GM12878 (cell line): ENCODE measurements at regions not wholly inside any gene's neighbourhood (a gene's known extent, or its start where the extent isn't known, plus 50 kb on each side); places are given as distances from the start of the nearest gene placed in this dataset.

Source experiments
- ATAC-seq: fragments of 200-7000 bp; cut with Tn5 transposase; 3 replicates; pipeline ENCODE4 v1.9.1; 2020; ENCODE audit warnings: mild to moderate bottlenecking, moderate library complexity
- BruUV-seq: library from RNA; stranded (reverse); fragments of 400-500 nt; replicated peaks from 2 replicates; lab custom pipeline; 2021; lab: Mats Ljungman, UMichigan
- CTCF ChIA-PET: fragments of 300-600 bp; sonication (Branson Sonifier 250); formaldehyde crosslinking; extraction: SDS; loops from one replicate; lab custom pipeline; 2021; ENCODE audit warnings: inconsistent platforms; lab: Yijun Ruan, JAX
- POLR2A ChIA-PET: fragments of 350-600 bp; formaldehyde crosslinking; extraction: SDS; loops from one replicate; lab custom pipeline; 2021; ENCODE audit warnings: inconsistent platforms; lab: Charles Lee
- RAD21 ChIA-PET: fragments of 300-600 bp; sonication (Branson Sonifier 250); formaldehyde crosslinking; loops from one replicate; lab custom pipeline; 2023; ENCODE audit warnings: antibody characterized with exemption; ENCODE audit not compliant: unreplicated experiment; lab: Charles Lee
- SMC1A ChIA-PET: fragments of 300-600 bp; sonication (Branson Sonifier 250); formaldehyde crosslinking; loops from one replicate; lab custom pipeline; 2023; ENCODE audit not compliant: unreplicated experiment, uncharacterized antibody; lab: Charles Lee
- DNase-seq: peaks from one replicate; pipeline ENCODE4 v3.0.0-alpha.2; 2011; ENCODE audit warnings: low read depth, low spot score
- FAIRE-seq: peaks from 3 replicates; lab custom pipeline; 2011; peaks lifted over from hg19 to GRCh38; lab: Jason Lieb, UNC
- H2AFZ ChIP-seq: 2 replicates; pipeline ENCODE4 v1.6.0; 2011; ENCODE audit warnings: low read depth, low read length, control low read depth; ENCODE audit not compliant: control insufficient read depth
- H3K27ac ChIP-seq: 2 replicates; pipeline ENCODE4 v1.5.1; 2011; ENCODE audit warnings: control low read depth; ENCODE audit not compliant: control insufficient read depth, insufficient read depth
- H3K27me3 ChIP-seq, 2 experiments: replicated peaks in 1 of 2; 2 replicates each; pipeline versions ENCODE4 v1.6.0 to v1.6.1; 2011; ENCODE audit warnings: low read length in 1 of 2; ENCODE audit not compliant: control insufficient read depth in 2 of 2, insufficient read depth in 2 of 2
- H3K36me3 ChIP-seq, 2 experiments: 2 replicates each; pipeline ENCODE4 v1.5.1; 2011; ENCODE audit warnings: low read length in 1 of 2; ENCODE audit not compliant: control insufficient read depth in 2 of 2, insufficient read depth in 2 of 2
- H3K4me1 ChIP-seq: 2 replicates; pipeline ENCODE4 v1.6.1; 2011; ENCODE audit warnings: mild to moderate bottlenecking, low read length, moderate library complexity, mixed read lengths; ENCODE audit not compliant: control insufficient read depth, insufficient read depth
- H3K4me2 ChIP-seq: 2 replicates; pipeline ENCODE4 v1.6.0; 2011; ENCODE audit warnings: control low read depth; ENCODE audit not compliant: control insufficient read depth, insufficient read depth
- H3K4me3 ChIP-seq: fragments of 200-600 bp; sonication (generic); 2 replicates; pipeline ENCODE4 v1.5.1; 2016
- H3K79me2 ChIP-seq: 2 replicates; pipeline ENCODE4 v1.6.0; 2011; ENCODE audit warnings: low read length; ENCODE audit not compliant: control insufficient read depth, insufficient read depth
- H3K9ac ChIP-seq: 2 replicates; pipeline ENCODE4 v1.8.0; 2011; ENCODE audit warnings: low read length, control low read depth, mixed read lengths; ENCODE audit not compliant: control insufficient read depth, insufficient read depth
- H3K9me3 ChIP-seq: replicated peaks from 3 replicates; pipeline ENCODE4 v1.5.1; 2011; ENCODE audit warnings: mild to moderate bottlenecking, low read length; ENCODE audit not compliant: control insufficient read depth, insufficient read depth
- H4K20me1 ChIP-seq: 2 replicates; pipeline ENCODE4 v1.6.0; 2011; ENCODE audit not compliant: control insufficient read depth, insufficient read depth
- ATF3 ChIP-seq: IDR thresholded peaks from 2 replicates; pipeline ENCODE4 v1.6.1; 2011; ENCODE audit warnings: low read depth, mild to moderate bottlenecking, low read length, moderate library complexity, borderline replicate concordance; ENCODE audit errors: extremely low read depth
- BCL11A ChIP-seq: IDR thresholded peaks from 2 replicates; pipeline ENCODE4 v1.6.1; 2011; ENCODE audit warnings: low read depth, low read length
- CHD2 ChIP-seq: IDR thresholded peaks from 2 replicates; pipeline ENCODE4 v1.6.1; 2011; ENCODE audit warnings: low read depth, low read length, improper control_type of control experiment, borderline replicate concordance
- DPF2 ChIP-seq: fragments of 450-650 bp; IDR thresholded peaks from 2 replicates; pipeline ENCODE4 v1.6.1; 2017; ENCODE audit warnings: mild to moderate bottlenecking
- IKZF2 ChIP-seq, 2 experiments: fragments of 450-650 bp; IDR thresholded peaks; 2 replicates each; pipeline ENCODE4 v1.6.1; 2017; ENCODE audit warnings: mild to moderate bottlenecking in 2 of 2, moderate library complexity in 2 of 2
- MEF2A ChIP-seq: IDR thresholded peaks from 2 replicates; pipeline ENCODE4 v1.6.1; 2011; ENCODE audit warnings: low read depth, mild to moderate bottlenecking, low read length, moderate library complexity; ENCODE audit not compliant: insufficient read depth
- MYC ChIP-seq: IDR thresholded peaks from 2 replicates; pipeline ENCODE4 v1.6.1; 2011; ENCODE audit warnings: mild to moderate bottlenecking, low read length, moderate library complexity, inconsistent platforms; ENCODE audit not compliant: insufficient read depth, insufficient replicate concordance, insufficient read length, severe bottlenecking
- NFXL1 ChIP-seq: fragments of 450-650 bp; IDR thresholded peaks from 2 replicates; pipeline ENCODE4 v1.6.1; 2017; ENCODE audit warnings: antibody characterized with exemption, mild to moderate bottlenecking, borderline replicate concordance
- NR2F1 ChIP-seq: fragments of 450-650 bp; conservative IDR thresholded peaks from 2 replicates; pipeline ENCODE4 v1.6.1; 2017; ENCODE audit warnings: mild to moderate bottlenecking
- PAX5 ChIP-seq: IDR thresholded peaks from 2 replicates; pipeline ENCODE4 v1.6.1; 2011; ENCODE audit warnings: low read depth, low read length, borderline replicate concordance
- PKNOX1 ChIP-seq: fragments of 450-650 bp; IDR thresholded peaks from 2 replicates; pipeline ENCODE4 v1.6.1; 2016; ENCODE audit warnings: mild to moderate bottlenecking
- POLR2A ChIP-seq: IDR thresholded peaks from 2 replicates; pipeline ENCODE4 v1.6.1; 2011; ENCODE audit warnings: low read depth, mild to moderate bottlenecking, low read length
- POU2F2 ChIP-seq: IDR thresholded peaks from 3 replicates; pipeline ENCODE4 v1.6.1; 2011; ENCODE audit warnings: low read depth, mild to moderate bottlenecking, low read length, borderline replicate concordance
- SMC3 ChIP-seq: IDR thresholded peaks from 2 replicates; pipeline ENCODE4 v1.6.1; 2011; ENCODE audit warnings: low read length, improper control_type of control experiment, borderline replicate concordance
- ZBTB33 ChIP-seq: fragments of 450-650 bp; IDR thresholded peaks from 2 replicates; pipeline ENCODE4 v1.6.1; 2017; ENCODE audit warnings: mild to moderate bottlenecking
- WGBS: methylation state at CpG from one replicate; pipeline ENCODE4 v1.1.6; 2016; ENCODE audit warnings: low lambda C conversion rate; ENCODE audit not compliant: insufficient replicate concordance, insufficient coverage; ENCODE audit errors: missing lambda C conversion rate; 5-methylcytosine and 5-hydroxymethylcytosine counted together
- in situ Hi-C: fragments of 300-500 bp; cut with MboI; formaldehyde crosslinking; loops from 9 replicates; pipeline ENCODE4 v1.14.3; 2018; ENCODE audit warnings: mixed read lengths
- intact Hi-C: fragments of 100-400 bp; cut with micrococcal nuclease; formaldehyde crosslinking; loops from one replicate; pipeline ENCODE4 v1.14.2; 2022; ENCODE audit not compliant: unreplicated experiment
- TF ChIP-seq, protein P1 (sequence below): fragments of 450-650 bp; IDR thresholded peaks from 2 replicates; pipeline ENCODE4 v1.6.1; 2016; ENCODE audit warnings: mild to moderate bottlenecking, moderate library complexity, borderline replicate concordance

DNA sequence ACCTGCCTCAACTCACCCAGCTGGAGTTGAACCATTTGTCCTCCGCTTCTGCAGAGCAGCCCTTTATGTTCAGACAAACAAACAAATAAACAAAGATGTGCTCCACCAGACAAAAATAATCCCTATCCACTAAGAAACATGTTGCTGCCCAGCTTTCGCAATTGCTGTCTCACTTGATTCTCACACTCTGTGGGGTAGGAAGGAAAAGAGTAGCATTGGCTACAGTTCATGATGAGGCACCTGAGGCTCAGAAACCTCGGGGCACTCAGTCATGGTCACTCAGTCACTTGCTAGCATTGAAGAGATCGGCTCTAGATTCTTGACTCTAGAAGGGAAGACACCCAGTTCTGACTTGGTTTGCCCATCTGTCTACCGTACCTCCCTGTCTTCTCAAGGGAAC lies 88.0 kb upstream of the ZMIZ1 start:
- DNase-seq (no peak), FAIRE-seq (no peak), ATAC-seq (no peak)
- no peaks in the 10 kb centered on the region for H3K9me3 ChIP-seq
- H4K20me1 ChIP-seq, result no peaks in the 10 kb centered on the region
- H3K4me3 ChIP-seq, result no peak overlapping the region
- H3K4me1 ChIP-seq, result peaks cover 5% of the 10 kb centered on the region; the same call in 1 of the 2 replicates
- no peak overlapping the region for H3K9ac ChIP-seq
- ChIA-PET SMC1A (no interaction called here), RAD21 (no interaction called here), POLR2A (no interaction called here), CTCF (interaction anchor here (0.6 to 1.0 kb wide), 2 partner anchors 27 to 157 kb away, joined by 3 to 4 read pairs; no protein-coding TSS in a partner anchor)
- intact Hi-C loops (no loop called here), in situ Hi-C loops (no loop called here)
- no peak overlapping the region for H3K4me2 ChIP-seq
- no peak overlapping the region for H2AFZ ChIP-seq
- BruUV-seq, result no TSS peak
- peaks cover 0 to 2% of the 10 kb centered on the region in 2 experiments; a peak in 2 of 4 replicates for H3K27me3 ChIP-seq
- H3K27ac ChIP-seq, result no peak overlapping the region
- no peaks in the 10 kb centered on the region for H3K79me2 ChIP-seq
- WGBS, result 45% methylated on average over 5 of the region's 5 CpGs
- no peaks in the 10 kb centered on the region for H3K36me3 ChIP-seq
- TF ChIP-seq, protein P1, sequence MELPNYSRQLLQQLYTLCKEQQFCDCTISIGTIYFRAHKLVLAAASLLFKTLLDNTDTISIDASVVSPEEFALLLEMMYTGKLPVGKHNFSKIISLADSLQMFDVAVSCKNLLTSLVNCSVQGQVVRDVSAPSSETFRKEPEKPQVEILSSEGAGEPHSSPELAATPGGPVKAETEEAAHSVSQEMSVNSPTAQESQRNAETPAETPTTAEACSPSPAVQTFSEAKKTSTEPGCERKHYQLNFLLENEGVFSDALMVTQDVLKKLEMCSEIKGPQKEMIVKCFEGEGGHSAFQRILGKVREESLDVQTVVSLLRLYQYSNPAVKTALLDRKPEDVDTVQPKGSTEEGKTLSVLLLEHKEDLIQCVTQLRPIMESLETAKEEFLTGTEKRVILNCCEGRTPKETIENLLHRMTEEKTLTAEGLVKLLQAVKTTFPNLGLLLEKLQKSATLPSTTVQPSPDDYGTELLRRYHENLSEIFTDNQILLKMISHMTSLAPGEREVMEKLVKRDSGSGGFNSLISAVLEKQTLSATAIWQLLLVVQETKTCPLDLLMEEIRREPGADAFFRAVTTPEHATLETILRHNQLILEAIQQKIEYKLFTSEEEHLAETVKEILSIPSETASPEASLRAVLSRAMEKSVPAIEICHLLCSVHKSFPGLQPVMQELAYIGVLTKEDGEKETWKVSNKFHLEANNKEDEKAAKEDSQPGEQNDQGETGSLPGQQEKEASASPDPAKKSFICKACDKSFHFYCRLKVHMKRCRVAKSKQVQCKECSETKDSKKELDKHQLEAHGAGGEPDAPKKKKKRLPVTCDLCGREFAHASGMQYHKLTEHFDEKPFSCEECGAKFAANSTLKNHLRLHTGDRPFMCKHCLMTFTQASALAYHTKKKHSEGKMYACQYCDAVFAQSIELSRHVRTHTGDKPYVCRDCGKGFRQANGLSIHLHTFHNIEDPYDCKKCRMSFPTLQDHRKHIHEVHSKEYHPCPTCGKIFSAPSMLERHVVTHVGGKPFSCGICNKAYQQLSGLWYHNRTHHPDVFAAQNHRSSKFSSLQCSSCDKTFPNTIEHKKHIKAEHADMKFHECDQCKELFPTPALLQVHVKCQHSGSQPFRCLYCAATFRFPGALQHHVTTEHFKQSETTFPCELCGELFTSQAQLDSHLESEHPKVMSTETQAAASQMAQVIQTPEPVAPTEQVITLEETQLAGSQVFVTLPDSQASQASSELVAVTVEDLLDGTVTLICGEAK, result no peak
- no peak for TF ChIP-seq NR2F1
- no peak for TF ChIP-seq ZBTB33
- no peak for TF ChIP-seq MEF2A
- TF ChIP-seq IKZF2 (IDR thresholded peaks at IDR 0.05), result no peak
- no peak for TF ChIP-seq POU2F2
- TF ChIP-seq CHD2, result no peak
- TF ChIP-seq MYC, result no peak
- TF ChIP-seq ATF3, result no peak
- no peak for TF ChIP-seq DPF2
- TF ChIP-seq BCL11A, result no peak
- TF ChIP-seq NFXL1, result no peak
- no peak for TF ChIP-seq PKNOX1
- TF ChIP-seq PAX5, result no peak
- TF ChIP-seq POLR2A, result no peak
- TF ChIP-seq SMC3, result no peak
